SK-N-MC (cell line): ENCODE measurements at regions not wholly inside any gene's neighbourhood (a gene's known extent, or its start where the extent isn't known, plus 50 kb on each side); places are given as distances from the start of the nearest gene placed in this dataset.

Experiments used
- EZH2 ChIP-seq: fragments of 200-600 bp; sonication (generic); IDR thresholded peaks from one replicate; pipeline ENCODE4 v1.6.1; 2017; ENCODE audit warnings: antibody characterized with exemption
- FOXP2 ChIP-seq: optimal IDR thresholded peaks from 2 replicates; pipeline ENCODE3; 2011; ENCODE audit warnings: mild to moderate bottlenecking, moderate library complexity; ENCODE audit not compliant: insufficient read depth; ENCODE audit errors: extremely low read length, control extremely low read depth
- POLR2AphosphoS5 ChIP-seq: IDR thresholded peaks from 2 replicates; pipeline ENCODE4 v1.6.1; 2012; ENCODE audit warnings: mild to moderate bottlenecking, low read depth, low read length, borderline replicate concordance

- TF ChIP-seq POLR2AphosphoS5 = no peak
- no peak for TF ChIP-seq EZH2
- no peak for TF ChIP-seq FOXP2
Observed at GRCh38 chr7:98483964-98484545, 83.2 kb upstream of the BAIAP2L1 start.
